ENCODE measurements at regions not wholly inside any gene's neighbourhood (a gene's known extent, or its start where the extent isn't known, plus 50 kb on each side); places are given as distances from the start of the nearest gene placed in this dataset.

DNA sequence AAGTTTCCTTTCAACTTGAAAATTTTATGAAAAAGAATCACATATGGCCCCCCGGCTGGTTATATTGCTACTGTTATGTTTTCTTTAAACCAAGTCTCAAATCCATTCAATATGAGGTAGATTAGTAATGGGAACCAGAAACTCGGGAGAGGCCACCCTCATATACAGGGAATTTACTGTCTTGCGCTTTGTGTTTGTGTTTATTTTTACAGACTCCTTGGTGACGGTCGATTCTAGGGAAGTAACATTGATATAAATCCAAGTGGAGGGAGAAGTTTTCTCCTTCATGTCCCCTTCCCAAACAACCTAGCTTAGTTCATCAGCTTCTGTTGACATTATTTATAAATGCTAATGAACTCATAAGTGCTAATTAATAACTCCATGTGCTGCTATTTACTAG, 163.5 kb upstream of the LMO4 start:
- Histone ChIP-seq H3K9me3 (ENCODE audit: low read depth) (no peaks in the 10 kb centered on the region), H3K27ac (no peak overlapping the region), H3K9ac (no peak overlapping the region), H2AFZ (replicated peaks) (no peak overlapping the region), H3F3A (ENCODE audit: low read depth) (no peaks in the 10 kb centered on the region), H3K36me3 (no peaks in the 10 kb centered on the region), H3K4me1 (peaks cover 29% of the 10 kb centered on the region), H3K4me3 (no peak overlapping the region), H4K20me1 (ENCODE audit: low read depth) (no peaks in the 10 kb centered on the region), H3K27me3 (no peaks in the 10 kb centered on the region), H3K4me2 (no peak overlapping the region), H3K79me2 (ENCODE audit: low read depth) (no peaks in the 10 kb centered on the region)
- Mint-ChIP-seq H3K27me3 (ENCODE audit: insufficient read depth, low read depth) (peaks cover 2% of the 10 kb centered on the region), H3K4me3 (no peak overlapping the region), H3K27ac (no peak overlapping the region), H3K9me3 (no peaks in the 10 kb centered on the region), H3K4me1 (peaks cover 28% of the 10 kb centered on the region), H3K36me3 (no peaks in the 10 kb centered on the region)
- no peak for DNase-seq (ENCODE audit: low spot score)
- TF ChIP-seq EZH2phosphoT487 (IDR thresholded peaks at IDR 0.05) (no peak), EZH2 (IDR thresholded peaks at IDR 0.05) (no peak)
- TF ChIP-seq, protein P1, sequence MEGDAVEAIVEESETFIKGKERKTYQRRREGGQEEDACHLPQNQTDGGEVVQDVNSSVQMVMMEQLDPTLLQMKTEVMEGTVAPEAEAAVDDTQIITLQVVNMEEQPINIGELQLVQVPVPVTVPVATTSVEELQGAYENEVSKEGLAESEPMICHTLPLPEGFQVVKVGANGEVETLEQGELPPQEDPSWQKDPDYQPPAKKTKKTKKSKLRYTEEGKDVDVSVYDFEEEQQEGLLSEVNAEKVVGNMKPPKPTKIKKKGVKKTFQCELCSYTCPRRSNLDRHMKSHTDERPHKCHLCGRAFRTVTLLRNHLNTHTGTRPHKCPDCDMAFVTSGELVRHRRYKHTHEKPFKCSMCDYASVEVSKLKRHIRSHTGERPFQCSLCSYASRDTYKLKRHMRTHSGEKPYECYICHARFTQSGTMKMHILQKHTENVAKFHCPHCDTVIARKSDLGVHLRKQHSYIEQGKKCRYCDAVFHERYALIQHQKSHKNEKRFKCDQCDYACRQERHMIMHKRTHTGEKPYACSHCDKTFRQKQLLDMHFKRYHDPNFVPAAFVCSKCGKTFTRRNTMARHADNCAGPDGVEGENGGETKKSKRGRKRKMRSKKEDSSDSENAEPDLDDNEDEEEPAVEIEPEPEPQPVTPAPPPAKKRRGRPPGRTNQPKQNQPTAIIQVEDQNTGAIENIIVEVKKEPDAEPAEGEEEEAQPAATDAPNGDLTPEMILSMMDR (IDR thresholded peaks at IDR 0.05), result no peak

GRCh38 chr1:87167157-87167789, 161.4 kb upstream of the LMO4 start:
- H3K9me3 Mint-ChIP-seq, result no peaks in the 10 kb centered on the region
- Histone ChIP-seq H3K36me3 (no peaks in the 10 kb centered on the region), H3F3A (ENCODE audit: low read depth) (no peaks in the 10 kb centered on the region), H2AFZ (replicated peaks) (no peak overlapping the region), H3K9me3 (ENCODE audit: low read depth) (no peaks in the 10 kb centered on the region), H3K27me3 (no peaks in the 10 kb centered on the region), H3K4me3 (no peak overlapping the region), H3K79me2 (ENCODE audit: low read depth) (no peaks in the 10 kb centered on the region), H3K27ac (no peak overlapping the region), H3K9ac (no peak overlapping the region), H4K20me1 (ENCODE audit: low read depth) (no peaks in the 10 kb centered on the region), H3K4me1 (peaks cover 31% of the 10 kb centered on the region), H3K4me2 (no peak overlapping the region)
- peak overlapping the region; percentile 47 for H3K27ac Mint-ChIP-seq
- TF ChIP-seq EZH2phosphoT487 (IDR thresholded peaks at IDR 0.05) (no peak), EZH2 (IDR thresholded peaks at IDR 0.05) (no peak)
- TF ChIP-seq, protein P1 (IDR thresholded peaks at IDR 0.05), result no peak
- no peaks in the 10 kb centered on the region for H3K36me3 Mint-ChIP-seq
- DNase-seq (ENCODE audit: low spot score), result no peak
- H3K4me3 Mint-ChIP-seq, result no peak overlapping the region
- peaks cover 2% of the 10 kb centered on the region for H3K27me3 Mint-ChIP-seq (ENCODE audit: insufficient read depth, low read depth)
- H3K4me1 Mint-ChIP-seq, result peaks cover 36% of the 10 kb centered on the region

GRCh38 chr1:87167848-87168525, 160.7 kb upstream of the LMO4 start:
- H3K9me3 ChIP-seq (ENCODE audit: low read depth), result no peaks in the 10 kb centered on the region
- TF ChIP-seq EZH2 (IDR thresholded peaks at IDR 0.05), result no peak
- TF ChIP-seq, protein P1 (IDR thresholded peaks at IDR 0.05), result peak; percentile 44
- H3K36me3 Mint-ChIP-seq, result no peaks in the 10 kb centered on the region
- H3K4me3 ChIP-seq, result no peak overlapping the region
- H3K27me3 Mint-ChIP-seq (ENCODE audit: insufficient read depth, low read depth), result peaks cover 2% of the 10 kb centered on the region
- H3K9ac ChIP-seq, result no peak overlapping the region
- H3K79me2 ChIP-seq (ENCODE audit: low read depth), result no peaks in the 10 kb centered on the region
- DNase-seq (ENCODE audit: low spot score), result no peak
- no peak overlapping the region for H3K27ac ChIP-seq
- no peak overlapping the region for H3K4me3 Mint-ChIP-seq
- peak overlapping the region; percentile 35 for H2AFZ ChIP-seq (replicated peaks)
- no peaks in the 10 kb centered on the region for H3K36me3 ChIP-seq
- no peaks in the 10 kb centered on the region for H3K9me3 Mint-ChIP-seq
- H3K4me1 ChIP-seq, result peaks cover 31% of the 10 kb centered on the region
- no peaks in the 10 kb centered on the region for H4K20me1 ChIP-seq (ENCODE audit: low read depth)
- H3K27ac Mint-ChIP-seq, result no peak overlapping the region
- H3F3A ChIP-seq (ENCODE audit: low read depth), result no peaks in the 10 kb centered on the region
- peaks cover 36% of the 10 kb centered on the region for H3K4me1 Mint-ChIP-seq
- no peaks in the 10 kb centered on the region for H3K27me3 ChIP-seq
- H3K4me2 ChIP-seq, result peak overlapping the region; percentile 17
